SHP77 (cell line): ENCODE measurements at regions not wholly inside any gene's neighbourhood (a gene's known extent, or its start where the extent isn't known, plus 50 kb on each side); places are given as distances from the start of the nearest gene placed in this dataset.

ENCODE experiments used
- DNase-seq, 2 experiments: peaks; one replicate each; lab custom pipeline; 2025; lab: John Stamatoyannopoulos, UW

- no peak for DNase-seq
These were observed 173.2 kb upstream of the PRNP start for GRCh38 chr20:4512891-4513550.

GRCh38 chr20:4511776-4512175 lies 174.5 kb upstream of the PRNP start:
- no peak for DNase-seq

GRCh38 chr20:4509825-4510522 lies 176.3 kb upstream of the PRNP start:
- no peak for DNase-seq

GRCh38 chr20:4508773-4509172 lies 177.5 kb upstream of the PRNP start:
- no peak for DNase-seq

GRCh38 chr20:4507288-4507719 lies 179.0 kb upstream of the PRNP start:
- DNase-seq, result no peak

- DNase-seq, result no peak
These were observed 181.4 kb upstream of the PRNP start for GRCh38 chr20:4504814-4505213.

DNA sequence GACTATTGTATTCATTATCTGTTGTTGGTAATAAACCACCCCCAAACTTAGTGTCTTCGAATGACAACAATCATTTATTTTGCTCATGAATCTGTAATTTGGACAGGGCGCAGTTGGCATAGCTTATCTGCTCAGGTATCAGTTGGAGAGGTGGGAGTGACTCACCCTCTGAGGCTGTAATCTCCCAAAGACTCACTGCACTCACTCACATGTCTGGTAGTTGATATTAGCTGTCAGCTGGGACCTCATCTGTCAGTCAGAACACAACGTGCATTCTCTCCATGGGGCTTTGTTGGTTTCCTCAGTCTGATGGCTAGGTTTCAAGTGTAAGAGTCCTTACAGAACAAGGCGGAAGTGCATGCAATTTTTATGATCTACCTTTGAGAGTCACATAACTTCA lies 183.5 kb upstream of the PRNP start:
- no peak for DNase-seq

DNA sequence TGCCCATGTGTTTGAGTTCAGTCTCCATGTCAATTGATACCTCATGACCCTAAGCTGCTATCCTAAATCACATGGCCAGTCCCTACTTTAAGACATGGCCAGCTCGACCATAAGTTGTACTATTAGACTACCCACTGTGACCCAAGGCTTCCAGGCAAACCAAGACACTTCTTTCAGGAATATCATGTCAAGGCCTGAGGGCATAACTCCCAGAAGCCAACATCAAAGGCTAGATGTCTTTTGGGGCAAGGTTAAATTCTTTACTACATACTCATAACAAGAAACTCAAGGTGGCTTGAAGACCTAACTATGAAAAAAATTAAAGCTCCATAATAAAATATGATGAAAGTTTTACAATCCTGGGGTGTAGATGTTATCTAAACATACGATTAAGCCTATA lies 192.9 kb upstream of the PRNP start:
- no peak for DNase-seq

DNA sequence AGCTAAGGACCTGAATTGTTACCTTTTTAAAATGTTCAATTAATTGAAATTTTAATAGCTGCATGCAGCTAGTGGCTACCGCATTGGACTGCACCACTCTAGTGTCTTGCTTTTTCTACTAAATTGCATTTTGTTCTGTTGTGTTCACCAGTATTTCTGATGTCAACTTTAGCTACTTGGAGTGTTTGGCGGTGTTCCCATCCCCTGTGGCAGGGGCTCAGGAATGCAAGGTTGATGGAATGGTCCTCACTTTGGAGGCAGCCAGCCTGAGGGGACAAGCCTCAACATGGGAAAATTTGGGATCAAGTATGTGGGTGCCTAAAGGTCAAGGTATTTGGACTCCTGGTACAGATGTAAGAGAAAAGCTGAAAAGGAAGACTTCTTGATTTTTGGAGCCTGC lies 194.6 kb upstream of the PRNP start:
- no peak for DNase-seq

DNA sequence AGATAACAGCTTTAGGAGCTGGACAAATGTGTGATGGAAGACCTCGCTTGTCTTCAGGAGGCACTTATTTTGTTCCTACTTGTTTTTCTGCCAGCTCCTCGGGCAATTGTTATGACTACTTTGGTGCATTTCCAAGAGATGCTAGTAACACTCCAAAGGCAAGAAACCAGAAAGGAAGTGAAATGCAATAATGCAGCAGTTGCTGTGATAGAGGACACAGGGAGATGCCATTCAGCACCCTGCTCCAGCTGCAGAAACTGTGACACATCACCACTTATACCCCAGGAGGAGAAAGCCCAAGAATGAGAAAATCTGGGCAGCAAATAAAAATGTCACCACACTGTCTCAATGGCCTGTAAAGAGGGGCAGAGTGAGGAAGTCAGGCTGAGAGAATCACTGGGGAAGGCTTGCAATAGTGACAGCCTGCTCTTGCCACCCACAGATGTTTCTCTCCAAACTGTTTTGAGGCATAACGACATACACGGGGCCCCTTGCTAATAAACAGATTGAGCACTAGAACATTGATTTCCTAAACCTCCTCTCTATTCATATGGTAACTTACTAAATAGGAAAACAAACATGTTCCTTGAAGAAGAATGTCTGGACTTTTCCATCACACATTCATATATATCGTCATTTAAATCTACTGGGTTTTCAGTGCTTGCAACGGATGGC lies 195.5 kb upstream of the PRNP start:
- no peak for DNase-seq

DNA sequence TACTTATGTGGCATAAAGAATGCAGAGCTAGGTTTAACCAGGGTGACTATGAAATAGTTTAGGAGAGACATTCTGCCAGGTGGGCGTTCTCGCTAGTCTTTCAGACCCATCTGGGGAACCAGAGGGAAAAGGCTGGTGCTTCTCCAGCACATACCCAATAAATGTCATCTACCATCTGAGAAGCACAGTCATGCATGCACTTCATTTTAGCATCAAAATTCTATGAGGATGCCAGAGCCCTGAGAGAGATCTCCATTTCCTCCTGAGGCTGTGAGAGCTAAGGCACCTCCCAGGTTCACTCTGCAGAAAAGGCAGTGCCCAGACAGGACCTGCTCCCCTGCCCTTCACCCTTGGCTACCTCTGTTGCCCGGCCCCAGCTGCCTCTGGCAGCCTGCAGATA lies 196.2 kb upstream of the PRNP start:
- no peak for DNase-seq

DNA sequence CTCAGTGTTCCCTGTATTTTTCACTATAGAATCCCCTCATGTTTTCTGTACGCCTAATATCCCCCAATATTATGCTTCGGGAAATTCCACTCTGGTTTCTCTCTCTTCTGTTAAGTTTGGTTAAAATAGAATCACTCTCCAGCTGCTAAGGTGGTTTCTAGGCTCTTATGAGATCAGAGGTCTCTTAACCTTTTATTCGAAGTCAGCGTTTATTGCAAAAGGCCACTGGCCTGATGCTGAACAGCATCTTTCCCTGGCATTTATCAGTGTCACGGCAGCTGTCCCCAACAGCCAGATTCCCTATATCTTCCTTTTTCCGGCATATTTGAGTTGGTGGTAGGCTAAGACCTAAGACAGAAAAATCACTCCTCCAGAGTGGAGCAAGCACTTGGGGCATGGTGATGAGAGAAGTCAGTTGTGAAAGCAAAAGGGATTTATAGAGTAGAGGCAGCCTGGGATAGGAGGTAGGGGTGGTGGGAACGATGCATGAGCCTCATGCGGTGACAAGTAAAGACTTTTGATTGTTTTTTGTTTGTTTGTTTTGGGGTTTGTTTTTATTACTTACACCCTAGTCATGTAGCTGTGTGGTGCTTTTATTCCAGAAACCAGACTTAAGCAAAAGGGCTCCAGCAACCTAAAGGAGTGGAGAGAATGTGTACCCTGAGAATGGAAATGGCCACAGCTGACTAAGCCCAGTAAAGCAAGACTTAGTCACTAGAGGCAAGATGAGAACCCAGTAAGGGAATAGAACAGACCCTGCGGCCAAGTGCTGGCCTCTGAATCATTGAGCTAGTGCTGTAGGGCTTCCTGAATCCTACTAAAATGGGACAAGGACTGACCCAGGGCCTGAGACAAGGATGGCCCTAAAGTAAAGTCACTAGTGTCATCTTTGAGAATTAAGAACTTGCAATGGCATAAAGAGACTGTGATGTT lies 197.6 kb upstream of the PRNP start:
- DNase-seq, result no peak

DNA sequence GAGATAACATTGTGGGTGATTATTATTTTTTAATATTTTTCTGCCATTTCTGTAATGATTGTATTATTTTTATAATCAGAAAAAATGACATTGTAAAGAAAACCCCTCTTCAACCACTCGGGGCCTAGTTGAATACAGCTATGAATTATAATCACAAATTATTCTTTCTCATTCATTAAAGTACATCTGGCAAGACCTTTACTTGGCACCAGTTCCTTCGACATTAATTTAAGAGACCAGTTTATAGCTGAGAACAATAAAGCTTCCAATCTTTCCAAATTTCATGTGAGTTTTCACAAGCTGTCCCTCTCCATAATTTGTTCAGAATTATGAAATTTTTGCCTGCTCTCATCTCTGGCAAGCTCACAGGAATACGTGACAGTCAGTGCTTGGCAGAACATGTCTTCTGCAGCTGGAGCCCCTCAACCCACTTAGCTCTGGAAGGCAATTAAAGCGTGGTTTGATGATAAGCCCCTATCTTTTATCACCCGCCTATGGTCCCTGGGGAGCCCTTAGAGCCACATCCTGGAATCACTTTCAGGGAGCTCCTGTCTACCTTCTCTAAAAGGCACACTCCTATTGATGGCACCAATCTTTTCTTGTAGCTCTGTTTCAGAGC lies 201.8 kb upstream of the PRNP start:
- no peak for DNase-seq

DNA sequence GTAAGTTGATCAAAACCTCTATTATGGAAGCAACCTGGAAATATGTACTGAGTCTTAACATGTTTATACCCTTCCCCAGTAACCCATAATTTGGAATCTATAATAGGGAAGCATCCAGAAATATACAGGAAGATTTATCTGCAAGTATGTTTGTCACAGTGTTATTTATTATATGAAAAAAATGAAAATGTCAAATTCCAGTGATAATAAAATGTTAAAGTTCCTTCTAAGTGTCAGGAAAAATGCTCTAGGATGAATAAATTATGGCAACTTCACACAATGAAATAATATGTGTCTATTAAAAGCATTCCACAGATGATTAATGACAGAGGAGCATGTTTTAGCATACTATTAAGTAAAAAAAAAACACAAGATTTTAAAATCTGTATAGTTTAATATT lies 202.3 kb upstream of the PRNP start:
- no peak for DNase-seq

- no peak for DNase-seq
These were observed 202.8 kb upstream of the PRNP start for GRCh38 chr20:4483486-4483885.

GRCh38 chr20:4480104-4480503 lies 206.2 kb upstream of the PRNP start:
- DNase-seq, result no peak

DNA sequence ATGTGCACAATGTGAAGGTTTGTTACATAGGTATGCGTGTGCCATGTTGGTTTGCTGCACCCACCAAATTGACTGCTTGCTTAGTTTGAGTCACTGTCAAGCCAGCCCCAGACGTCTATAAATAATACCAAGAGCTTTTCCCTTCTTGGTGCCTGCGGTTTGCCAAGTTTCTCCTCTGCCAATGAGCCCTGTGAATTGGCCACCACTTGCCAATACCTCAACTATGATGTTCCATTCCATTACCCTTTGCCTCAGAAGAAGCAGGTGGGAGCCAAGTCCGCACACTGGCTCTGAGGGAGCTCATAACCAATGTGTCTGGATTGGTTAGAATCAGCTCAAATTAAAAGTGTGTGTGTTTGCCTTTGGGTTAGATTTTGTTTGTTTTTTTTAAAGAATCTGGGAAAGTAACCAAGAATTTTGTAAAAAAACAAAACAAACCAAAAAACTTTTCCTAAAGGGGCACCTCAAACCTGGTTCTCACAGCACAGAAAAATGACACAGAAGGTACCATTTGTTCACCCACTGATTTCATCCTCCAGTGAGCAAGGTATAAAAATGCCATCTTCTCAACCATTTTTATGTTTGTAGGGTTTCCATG lies 209.3 kb upstream of the PRNP start:
- DNase-seq, result no peak

DNA sequence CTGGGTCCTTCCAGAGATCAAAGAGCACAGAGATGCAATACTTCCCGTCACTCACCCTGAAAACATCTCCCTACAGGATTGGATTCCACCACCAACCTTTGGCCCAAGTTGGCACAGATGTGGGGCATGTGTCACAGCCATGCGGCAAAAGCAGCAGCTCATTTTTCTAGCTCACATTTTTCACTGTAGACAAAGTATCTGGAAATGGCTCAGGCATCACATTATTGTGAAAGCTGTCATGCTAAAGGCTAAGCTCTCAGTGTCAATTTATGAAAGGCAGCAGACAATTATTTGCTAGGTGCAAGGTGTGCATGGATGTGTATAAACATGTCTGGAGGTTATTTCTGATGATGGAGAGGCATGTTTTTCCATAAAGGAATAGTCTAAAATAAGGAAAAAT lies 213.3 kb upstream of the PRNP start:
- no peak for DNase-seq

- no peak for DNase-seq
These were observed 215.0 kb upstream of the PRNP start for GRCh38 chr20:4471221-4471620.

GRCh38 chr20:4470375-4470774 lies 215.9 kb upstream of the PRNP start:
- no peak for DNase-seq

- DNase-seq, result no peak
These were observed 216.3 kb upstream of the PRNP start for GRCh38 chr20:4469910-4470309.
